ENCODE measurements at regions not wholly inside any gene's neighbourhood (a gene's known extent, or its start where the extent isn't known, plus 50 kb on each side); places are given as distances from the start of the nearest gene placed in this dataset.
A peak's percentile ranks its signal among the peaks of the same experiment; 100 is the strongest.

- no peak for TF ChIP-seq CTCF (conservative IDR thresholded peaks at IDR 0.05; ENCODE audit: low read depth, low read length)
- no peak overlapping the region for H3K4me3 ChIP-seq (ENCODE audit: low read depth, low read length)
- no peak for DNase-seq (ENCODE audit: low read depth)
Observed at GRCh38 chr11:98177925-98178324, 842.8 kb upstream of the CNTN5 start.

- TF ChIP-seq CTCF (conservative IDR thresholded peaks at IDR 0.05; ENCODE audit: low read depth, low read length) = no peak
- DNase-seq (ENCODE audit: low read depth) = no peak
- no peak overlapping the region for H3K4me3 ChIP-seq (ENCODE audit: low read depth, low read length)
Observed at GRCh38 chr11:98180511-98180910, 840.2 kb upstream of the CNTN5 start.

- H3K4me3 ChIP-seq (ENCODE audit: low read depth, low read length) = no peak overlapping the region
- DNase-seq (ENCODE audit: low read depth) = no peak
- TF ChIP-seq CTCF (conservative IDR thresholded peaks at IDR 0.05; ENCODE audit: low read depth, low read length) = no peak
Observed at GRCh38 chr11:98180921-98181320, 839.8 kb upstream of the CNTN5 start.

GRCh38 chr11:98183034-98183433 is 837.7 kb upstream of the CNTN5 start:
- no peak overlapping the region for H3K4me3 ChIP-seq (ENCODE audit: low read depth, low read length)
- TF ChIP-seq CTCF (conservative IDR thresholded peaks at IDR 0.05; ENCODE audit: low read depth, low read length) = no peak
- DNase-seq (ENCODE audit: low read depth) = no peak

- DNase-seq (ENCODE audit: low read depth) = no peak
- H3K4me3 ChIP-seq (ENCODE audit: low read depth, low read length) = no peak overlapping the region
- TF ChIP-seq CTCF (conservative IDR thresholded peaks at IDR 0.05; ENCODE audit: low read depth, low read length) = no peak
Observed at GRCh38 chr11:98185245-98185644, 835.5 kb upstream of the CNTN5 start.

GRCh38 chr11:98194611-98195010 is 826.1 kb upstream of the CNTN5 start:
- no peak for TF ChIP-seq CTCF (conservative IDR thresholded peaks at IDR 0.05; ENCODE audit: low read depth, low read length)
- no peak overlapping the region for H3K4me3 ChIP-seq (ENCODE audit: low read depth, low read length)
- peak; percentile 16 for DNase-seq (ENCODE audit: low read depth)

- no peak for DNase-seq (ENCODE audit: low read depth)
- H3K4me3 ChIP-seq (ENCODE audit: low read depth, low read length) = no peak overlapping the region
- TF ChIP-seq CTCF (conservative IDR thresholded peaks at IDR 0.05; ENCODE audit: low read depth, low read length) = no peak
Observed at GRCh38 chr11:98195300-98195699, 825.4 kb upstream of the CNTN5 start.
